ENCODE measurements at regions not wholly inside any gene's neighbourhood (a gene's known extent, or its start where the extent isn't known, plus 50 kb on each side); places are given as distances from the start of the nearest gene placed in this dataset.

DNA sequence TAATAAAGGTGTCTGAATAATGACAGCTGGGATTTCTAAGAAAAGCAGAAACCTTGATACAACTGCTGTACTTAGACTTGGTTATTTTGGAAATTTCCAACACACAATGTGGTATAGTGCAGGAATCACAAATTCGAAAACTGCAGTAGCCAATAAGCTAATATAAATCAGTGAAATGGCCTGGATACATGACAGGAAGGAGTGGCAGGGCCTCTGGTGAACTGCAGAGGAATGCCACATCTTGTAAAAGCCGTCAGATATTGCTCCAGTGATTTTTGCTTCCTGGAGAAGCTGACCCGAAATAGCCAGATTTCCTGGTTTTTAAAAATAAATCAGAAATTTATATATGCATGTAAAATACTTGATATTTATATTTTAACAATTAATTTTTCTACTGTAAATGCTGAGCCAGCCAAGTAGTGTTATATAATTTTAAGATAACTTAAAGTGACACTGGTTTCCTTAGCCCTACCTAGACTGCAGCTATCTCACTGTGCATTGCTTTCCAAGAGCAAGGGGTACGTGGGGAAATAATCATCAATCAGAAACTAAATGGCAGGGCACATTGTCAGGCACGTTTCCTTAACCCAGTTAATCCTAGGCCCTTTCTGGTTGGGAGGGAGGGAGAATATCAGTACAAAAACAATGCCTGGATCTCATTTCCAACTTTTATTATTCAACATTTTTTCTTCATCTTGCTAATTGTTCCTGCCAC lies 182.4 kb downstream of the RASEF start:
- DNase-seq = no peak
- ChIA-PET CTCF (no interaction called here), POLR2A (no interaction called here)
- H3K27me3 Mint-ChIP-seq = no peaks in the 10 kb centered on the region
- no peaks in the 10 kb centered on the region for H3K27me3 ChIP-seq (replicated peaks in 1 of 4; ENCODE audit: control extremely low read depth in 1 of 4, control insufficient read depth in 3 of 4, insufficient read depth in 4 of 4, low read length in 3 of 4)
- H4K20me1 ChIP-seq (ENCODE audit: control insufficient read depth, insufficient read depth, low read length, poor library complexity, severe bottlenecking) = no peaks in the 10 kb centered on the region
- H3K79me2 ChIP-seq (ENCODE audit: control insufficient read depth, insufficient read depth, low read length) = no peaks in the 10 kb centered on the region
- H3K4me2 ChIP-seq (replicated peaks; ENCODE audit: low read depth, low read length, poor library complexity, severe bottlenecking) = no peak overlapping the region
- no peak for ATAC-seq (ENCODE audit: low read depth)
- WGBS (ENCODE audit: insufficient coverage) = 50% methylated on average over 1 of the region's 5 CpGs
- no peak overlapping the region for H2AFZ ChIP-seq (ENCODE audit: insufficient read depth, low read depth, low read length, poor library complexity, severe bottlenecking)
- no peaks in the 10 kb centered on the region for H3K4me1 ChIP-seq (ENCODE audit: control insufficient read depth in 2 of 2, insufficient read depth in 2 of 2, low read length in 2 of 2)
- H3K9me3 ChIP-seq (ENCODE audit: control extremely low read depth in 1 of 3, control insufficient read depth in 2 of 3, insufficient read depth in 1 of 3, low read length in 2 of 3) = no peaks in the 10 kb centered on the region
- no peaks in the 10 kb centered on the region for H3K9me3 Mint-ChIP-seq (ENCODE audit: insufficient read depth)
- intact Hi-C loops (cut with micrococcal nuclease) = no loop called here
- no peaks in the 10 kb centered on the region for H3K4me1 Mint-ChIP-seq
- H3K27ac Mint-ChIP-seq = no peak overlapping the region
- H3K9ac ChIP-seq (ENCODE audit: low read length) = no peak overlapping the region
- no peaks in the 10 kb centered on the region for H3K36me3 ChIP-seq (replicated peaks in 1 of 2; ENCODE audit: control extremely low read depth in 1 of 2, control insufficient read depth in 1 of 2, extremely low read depth in 1 of 2, insufficient read depth in 2 of 2, low read length in 1 of 2)
- TF ChIP-seq EZH2 (IDR thresholded peaks at IDR 0.05; ENCODE audit: borderline replicate concordance, insufficient read depth, low read depth, low read length, poor library complexity, severe bottlenecking) (no peak), CTCF (IDR thresholded peaks at IDR 0.05) (no peak)
- no peak overlapping the region for H3K4me3 Mint-ChIP-seq
- H3K27ac ChIP-seq (ENCODE audit: low read length in 2 of 2) = no peak overlapping the region
- H3K4me3 ChIP-seq (ENCODE audit: control extremely low read depth in 1 of 5, extremely low read depth in 1 of 5, insufficient read depth in 1 of 5, low read depth in 2 of 5, low read length in 4 of 5) = no peak overlapping the region

DNA sequence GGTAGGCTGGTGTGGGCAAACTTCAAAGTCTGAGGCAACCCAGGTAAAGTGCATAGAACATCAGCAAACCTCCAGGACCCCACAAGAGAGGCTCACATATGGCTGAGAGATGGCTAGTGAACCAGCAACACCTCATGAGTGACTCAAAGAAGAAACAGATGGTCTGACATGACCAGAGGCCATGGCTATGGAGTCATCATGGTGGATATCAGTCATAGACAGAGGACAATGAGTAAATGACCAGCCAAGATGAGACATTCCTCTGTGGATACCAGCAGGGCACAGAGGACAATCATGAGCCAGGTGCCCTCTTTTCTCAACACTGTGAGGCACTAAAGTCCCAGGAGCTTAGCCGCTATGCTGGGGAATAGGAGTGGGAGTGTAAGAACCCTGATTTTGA lies 180.8 kb downstream of the RASEF start:
- Mint-ChIP-seq H3K27me3 (no peaks in the 10 kb centered on the region), H3K4me3 (no peak overlapping the region), H3K4me1 (no peaks in the 10 kb centered on the region), H3K9me3 (ENCODE audit: insufficient read depth) (no peaks in the 10 kb centered on the region), H3K27ac (no peak overlapping the region)
- TF ChIP-seq CTCF (IDR thresholded peaks at IDR 0.05) (no peak), EZH2 (IDR thresholded peaks at IDR 0.05; ENCODE audit: borderline replicate concordance, insufficient read depth, low read depth, low read length, poor library complexity, severe bottlenecking) (no peak)
- WGBS (ENCODE audit: insufficient coverage) = no CpG with 5 or more reads among the region's 1 CpG
- ChIA-PET POLR2A (no interaction called here), CTCF (no interaction called here)
- Histone ChIP-seq H3K36me3 (replicated peaks in 1 of 2; ENCODE audit: control extremely low read depth in 1 of 2, control insufficient read depth in 1 of 2, extremely low read depth in 1 of 2, insufficient read depth in 2 of 2, low read length in 1 of 2) (no peaks in the 10 kb centered on the region), H2AFZ (ENCODE audit: insufficient read depth, low read depth, low read length, poor library complexity, severe bottlenecking) (no peak overlapping the region), H3K4me2 (replicated peaks; ENCODE audit: low read depth, low read length, poor library complexity, severe bottlenecking) (no peak overlapping the region), H3K79me2 (ENCODE audit: control insufficient read depth, insufficient read depth, low read length) (no peaks in the 10 kb centered on the region), H4K20me1 (ENCODE audit: control insufficient read depth, insufficient read depth, low read length, poor library complexity, severe bottlenecking) (no peaks in the 10 kb centered on the region), H3K4me1 (ENCODE audit: control insufficient read depth in 2 of 2, insufficient read depth in 2 of 2, low read length in 2 of 2) (no peaks in the 10 kb centered on the region), H3K9me3 (ENCODE audit: control extremely low read depth in 1 of 3, control insufficient read depth in 2 of 3, insufficient read depth in 1 of 3, low read length in 2 of 3) (no peaks in the 10 kb centered on the region), H3K27ac (ENCODE audit: low read length in 2 of 2) (no peak overlapping the region), H3K9ac (ENCODE audit: low read length) (no peak overlapping the region), H3K4me3 (ENCODE audit: control extremely low read depth in 1 of 5, extremely low read depth in 1 of 5, insufficient read depth in 1 of 5, low read depth in 2 of 5, low read length in 4 of 5) (no peak overlapping the region), H3K27me3 (replicated peaks in 1 of 4; ENCODE audit: control extremely low read depth in 1 of 4, control insufficient read depth in 3 of 4, insufficient read depth in 4 of 4, low read length in 3 of 4) (no peaks in the 10 kb centered on the region)
- ATAC-seq (ENCODE audit: low read depth) (no peak), DNase-seq (no peak)
- intact Hi-C loops (cut with micrococcal nuclease) = no loop called here
